Mucosa of descending colon (tissue), 3 donors: ENCODE measurements at regions not wholly inside any gene's neighbourhood (a gene's known extent, or its start where the extent isn't known, plus 50 kb on each side); places are given as distances from the start of the nearest gene placed in this dataset.

ENCODE experiments used
- ATAC-seq: fragments of 200-7000 bp; cut with Tn5 transposase; one replicate; pipeline ENCODE4 v1.9.1; 2020; ENCODE audit warnings: mild to moderate bottlenecking, moderate library complexity
- DNase-seq, 3 donors: peaks; one replicate each; pipeline ENCODE4 v3.0.0-alpha.2; 2020
- H3K36me3 ChIP-seq: fragments of 200-600 bp; one replicate; pipeline ENCODE4 v1.8.0; 2021; ENCODE audit warnings: low read depth, mild to moderate bottlenecking
- H3K4me1 ChIP-seq: fragments of 200-600 bp; one replicate; pipeline ENCODE4 v1.8.0; 2021; ENCODE audit warnings: low read depth, mild to moderate bottlenecking
- H3K4me3 ChIP-seq: fragments of 200-600 bp; one replicate; pipeline ENCODE4 v1.8.0; 2021; ENCODE audit warnings: mild to moderate bottlenecking
- H3K9me3 ChIP-seq: fragments of 200-600 bp; one replicate; pipeline ENCODE4 v1.8.0; 2021; ENCODE audit warnings: mild to moderate bottlenecking
- intact Hi-C, 2 donors: fragments of 100-400 bp; cut with DNase I in 1 of 2; cut with micrococcal nuclease in 1 of 2; formaldehyde crosslinking; loops; one replicate each; pipeline versions ENCODE4 v1.11.0 to v1.11.1; 2022; cut with DNase I, micrococcal nuclease
- TF ChIP-seq, protein P1 (sequence below): fragments of 200-600 bp; IDR thresholded peaks from one replicate; pipeline ENCODE4 v1.8.0; 2022; ENCODE audit warnings: antibody characterized with exemption, mild to moderate bottlenecking
- donor health status: DM: no; HTN: no; CAD: no; lungs with moderate emphysema.
- donor health status: DM: no; HTN: no; CAD: no.
- donor health status: DM: no; HTN: yes; CAD: no.

DNA sequence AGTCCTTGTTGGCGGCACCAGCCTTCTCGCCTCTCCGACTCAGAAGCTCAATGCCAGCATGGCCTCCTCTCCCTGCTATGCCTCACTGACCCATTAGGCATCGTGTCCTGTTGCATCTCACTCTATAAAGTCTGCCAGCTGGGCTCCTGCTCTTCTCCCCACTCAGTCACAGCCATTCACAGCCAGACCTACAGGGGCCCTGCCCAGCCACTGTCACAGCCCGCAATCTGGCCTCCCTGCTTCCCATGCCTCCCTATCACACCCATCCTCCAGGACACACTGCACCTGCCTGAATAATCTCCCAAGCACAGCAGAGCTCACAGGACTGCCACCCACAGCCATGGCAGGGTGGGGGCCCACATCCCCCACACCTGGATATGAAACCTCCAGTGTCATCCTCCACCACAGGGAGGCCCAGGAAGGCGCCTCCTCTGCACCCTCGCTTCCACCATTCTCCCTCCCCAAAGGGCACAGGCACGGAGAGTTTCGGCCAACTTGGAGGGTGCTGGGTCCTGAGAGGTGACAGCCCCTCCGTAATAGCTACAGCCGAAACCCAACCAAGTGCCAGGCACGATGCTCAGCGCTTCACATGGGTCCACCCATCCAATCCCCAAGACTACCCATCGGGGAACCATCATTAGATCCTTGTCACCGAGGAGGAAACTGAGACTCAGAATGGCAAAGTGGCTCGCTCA, 370.3 kb downstream of the BCL11B start:
- no peak overlapping the region for H3K4me3 ChIP-seq
- no peaks in the 10 kb centered on the region for H3K4me1 ChIP-seq
- ATAC-seq (no peak), DNase-seq (no peak)
- no peaks in the 10 kb centered on the region for H3K36me3 ChIP-seq
- intact Hi-C loops: no loop called here
- TF ChIP-seq, protein P1, sequence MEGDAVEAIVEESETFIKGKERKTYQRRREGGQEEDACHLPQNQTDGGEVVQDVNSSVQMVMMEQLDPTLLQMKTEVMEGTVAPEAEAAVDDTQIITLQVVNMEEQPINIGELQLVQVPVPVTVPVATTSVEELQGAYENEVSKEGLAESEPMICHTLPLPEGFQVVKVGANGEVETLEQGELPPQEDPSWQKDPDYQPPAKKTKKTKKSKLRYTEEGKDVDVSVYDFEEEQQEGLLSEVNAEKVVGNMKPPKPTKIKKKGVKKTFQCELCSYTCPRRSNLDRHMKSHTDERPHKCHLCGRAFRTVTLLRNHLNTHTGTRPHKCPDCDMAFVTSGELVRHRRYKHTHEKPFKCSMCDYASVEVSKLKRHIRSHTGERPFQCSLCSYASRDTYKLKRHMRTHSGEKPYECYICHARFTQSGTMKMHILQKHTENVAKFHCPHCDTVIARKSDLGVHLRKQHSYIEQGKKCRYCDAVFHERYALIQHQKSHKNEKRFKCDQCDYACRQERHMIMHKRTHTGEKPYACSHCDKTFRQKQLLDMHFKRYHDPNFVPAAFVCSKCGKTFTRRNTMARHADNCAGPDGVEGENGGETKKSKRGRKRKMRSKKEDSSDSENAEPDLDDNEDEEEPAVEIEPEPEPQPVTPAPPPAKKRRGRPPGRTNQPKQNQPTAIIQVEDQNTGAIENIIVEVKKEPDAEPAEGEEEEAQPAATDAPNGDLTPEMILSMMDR: no peak
- no peaks in the 10 kb centered on the region for H3K9me3 ChIP-seq

DNA sequence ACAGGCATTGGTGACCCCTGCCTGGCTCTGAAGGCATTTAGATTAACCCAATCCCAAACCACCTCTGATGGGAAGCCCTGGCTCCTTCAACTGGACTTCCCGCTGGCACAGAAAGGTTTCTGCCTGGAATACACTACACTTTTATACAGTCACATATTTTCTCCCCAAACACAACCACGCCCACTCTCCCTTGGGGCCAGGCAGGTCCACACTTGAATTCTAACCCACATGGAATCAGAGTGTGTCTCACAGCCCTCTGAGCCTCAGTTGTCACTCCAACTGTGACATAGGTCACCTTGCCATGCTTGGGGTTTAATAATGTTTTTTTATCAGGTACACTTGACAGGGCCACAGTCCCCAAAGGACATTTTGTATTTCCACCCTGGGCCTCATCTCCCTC, 368.6 kb downstream of the BCL11B start:
- ATAC-seq: no peak
- H3K4me3 ChIP-seq: no peak overlapping the region
- TF ChIP-seq, protein P1: no peak
- DNase-seq: no peak
- H3K9me3 ChIP-seq: no peaks in the 10 kb centered on the region
- no peaks in the 10 kb centered on the region for H3K36me3 ChIP-seq
- H3K4me1 ChIP-seq: no peaks in the 10 kb centered on the region
- intact Hi-C loops: no loop called here

DNA sequence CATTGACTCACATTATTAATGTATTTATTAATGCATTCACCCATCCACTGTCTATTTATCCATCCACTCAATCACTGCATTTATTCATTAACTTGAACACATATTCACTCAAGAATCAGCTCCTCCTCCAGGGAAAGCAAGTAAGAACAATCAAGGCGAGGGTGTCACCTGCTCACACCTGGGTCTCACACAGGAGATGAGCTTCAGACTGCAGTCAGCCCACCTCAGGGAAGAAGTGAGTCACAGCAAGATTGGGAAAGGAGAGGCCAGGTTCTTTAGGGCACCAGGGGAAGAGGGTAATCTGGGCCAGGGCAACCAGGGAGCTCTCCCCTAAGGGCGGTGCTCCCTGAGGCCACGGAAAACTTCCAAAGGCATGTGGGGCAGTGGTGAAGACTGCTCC, 367.3 kb downstream of the BCL11B start:
- ATAC-seq (no peak), DNase-seq (no peak)
- Histone ChIP-seq H3K36me3 (no peaks in the 10 kb centered on the region), H3K4me3 (no peak overlapping the region), H3K9me3 (no peaks in the 10 kb centered on the region), H3K4me1 (no peaks in the 10 kb centered on the region)
- TF ChIP-seq, protein P1: no peak
- intact Hi-C loops: no loop called here

DNA sequence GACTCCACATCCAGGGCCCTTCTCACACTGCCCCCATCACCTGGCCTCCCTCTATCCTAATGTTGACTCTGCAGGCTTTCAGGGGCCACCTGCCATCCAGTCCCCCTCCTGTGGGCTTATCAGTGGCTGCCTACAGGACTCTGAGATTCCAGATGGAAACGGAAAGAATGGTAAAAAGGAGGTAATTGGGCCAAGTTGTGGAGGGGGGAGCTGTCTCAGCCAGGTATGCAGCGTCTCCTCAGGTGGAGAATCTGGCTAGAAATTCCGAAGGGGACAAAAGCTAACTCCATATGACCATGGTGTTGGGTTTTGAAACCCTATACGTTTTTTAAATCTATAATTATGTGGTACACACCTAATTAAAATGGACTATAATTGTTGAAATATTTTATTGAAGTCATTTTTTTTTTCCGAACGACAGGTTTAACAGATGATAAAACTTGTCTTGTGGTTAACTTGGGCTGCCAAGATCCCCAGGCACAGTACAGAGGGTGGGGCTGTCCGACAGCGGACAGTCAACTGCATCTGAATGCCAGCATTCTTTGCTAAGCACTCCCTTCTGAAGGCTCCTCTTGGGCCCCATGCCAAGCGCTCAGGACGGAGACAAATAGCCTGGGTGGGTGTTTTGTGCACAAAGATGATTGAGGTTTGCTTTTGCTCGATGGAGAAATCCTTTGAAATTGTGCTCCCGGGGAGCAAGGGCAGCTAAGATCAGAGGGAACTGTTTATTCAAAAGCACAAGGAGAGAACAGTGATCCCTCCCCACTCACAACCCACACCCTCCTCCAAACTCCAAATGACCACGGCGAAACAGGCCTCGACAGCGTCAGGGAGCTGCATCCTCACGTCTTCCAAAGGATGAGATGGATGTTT, 365.6 kb downstream of the BCL11B start:
- peak; percentile 54 for ATAC-seq
- H3K4me3 ChIP-seq: no peak overlapping the region
- peak in 1 of 3 donors; percentile 32 for DNase-seq

DNA sequence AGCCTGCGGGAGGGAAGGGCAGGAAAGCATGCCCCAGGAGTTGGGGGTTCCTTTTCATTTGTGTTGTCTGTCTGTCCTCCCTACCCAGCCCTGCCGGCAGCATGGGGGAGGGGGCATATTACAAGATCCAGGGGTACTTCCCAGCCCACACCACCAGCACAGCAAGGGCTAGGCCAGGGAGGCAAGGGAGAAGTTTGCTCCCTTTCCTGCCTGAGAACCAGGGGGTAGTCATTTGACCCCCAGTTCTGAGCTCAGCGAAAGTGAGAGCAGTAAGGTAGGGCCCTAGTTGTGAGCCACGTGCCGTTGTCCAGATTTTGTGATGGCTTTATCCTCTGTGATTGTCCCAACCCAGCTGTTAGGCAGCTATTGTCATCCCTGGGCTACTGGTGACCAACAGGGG, 364.7 kb downstream of the BCL11B start:
- DNase-seq (no peak), ATAC-seq (no peak)
- Histone ChIP-seq H3K4me1 (no peaks in the 10 kb centered on the region), H3K9me3 (no peaks in the 10 kb centered on the region), H3K4me3 (no peak overlapping the region), H3K36me3 (no peaks in the 10 kb centered on the region)
- intact Hi-C loops: no loop called here
- TF ChIP-seq, protein P1: no peak

More for the DNA sequence above, 365.6 kb downstream of the BCL11B start:
- H3K4me1 ChIP-seq: no peaks in the 10 kb centered on the region
- H3K36me3 ChIP-seq: no peaks in the 10 kb centered on the region
- no peaks in the 10 kb centered on the region for H3K9me3 ChIP-seq
- intact Hi-C loops: no loop called here
- TF ChIP-seq, protein P1: no peak
